Endothelial cell of umbilical vein (primary cell): ENCODE measurements at regions not wholly inside any gene's neighbourhood (a gene's known extent, or its start where the extent isn't known, plus 50 kb on each side); places are given as distances from the start of the nearest gene placed in this dataset.

Experiments used
- EZH2 ChIP-seq: IDR thresholded peaks from 2 replicates; pipeline ENCODE4 v1.6.1; 2012; ENCODE audit warnings: borderline replicate concordance, low read depth, mild to moderate bottlenecking, moderate library complexity, low read length, inconsistent platforms; ENCODE audit not compliant: severe bottlenecking
- GATA2 ChIP-seq: IDR thresholded peaks from 2 replicates; pipeline ENCODE4 v1.7.0; 2011; ENCODE audit warnings: low read depth, mild to moderate bottlenecking, moderate library complexity, mixed read lengths, low read length; ENCODE audit not compliant: insufficient read length, insufficient read depth
- JUN ChIP-seq: IDR thresholded peaks from 2 replicates; pipeline ENCODE4 v1.6.1; 2011; ENCODE audit warnings: borderline replicate concordance, low read depth; ENCODE audit not compliant: insufficient read length, insufficient read depth
- MYC ChIP-seq: IDR thresholded peaks from one replicate; pipeline ENCODE4 v1.6.1; 2011; ENCODE audit warnings: mild to moderate bottlenecking, low read depth, low read length
- POLR2A ChIP-seq: IDR thresholded peaks from 2 replicates; pipeline ENCODE4 v1.6.1; 2012; ENCODE audit warnings: low read depth, mild to moderate bottlenecking, control low read depth, low read length
- POLR2AphosphoS5 ChIP-seq: IDR thresholded peaks from 2 replicates; pipeline ENCODE4 v1.6.1; 2012; ENCODE audit warnings: low read depth, mild to moderate bottlenecking, control low read depth, low read length, moderate library complexity; ENCODE audit not compliant: insufficient read depth
- TF ChIP-seq, protein P1 (sequence below), 2 donors: IDR thresholded peaks; 1 replicate in 1 of 2; 2 replicates in 1 of 2; pipeline ENCODE4 v1.5.1; 2011; ENCODE audit warnings: low read length in 2 of 2, mild to moderate bottlenecking in 2 of 2, moderate library complexity in 2 of 2, control low read depth in 1 of 2, inconsistent platforms in 1 of 2, low read depth in 1 of 2; ENCODE audit not compliant: insufficient read depth in 1 of 2; ENCODE audit errors: extremely low read depth in 1 of 2
- TF ChIP-seq, protein P2 (sequence below): IDR thresholded peaks from 2 replicates; pipeline ENCODE4 v1.6.1; 2011; ENCODE audit not compliant: insufficient read depth, insufficient read length

DNA sequence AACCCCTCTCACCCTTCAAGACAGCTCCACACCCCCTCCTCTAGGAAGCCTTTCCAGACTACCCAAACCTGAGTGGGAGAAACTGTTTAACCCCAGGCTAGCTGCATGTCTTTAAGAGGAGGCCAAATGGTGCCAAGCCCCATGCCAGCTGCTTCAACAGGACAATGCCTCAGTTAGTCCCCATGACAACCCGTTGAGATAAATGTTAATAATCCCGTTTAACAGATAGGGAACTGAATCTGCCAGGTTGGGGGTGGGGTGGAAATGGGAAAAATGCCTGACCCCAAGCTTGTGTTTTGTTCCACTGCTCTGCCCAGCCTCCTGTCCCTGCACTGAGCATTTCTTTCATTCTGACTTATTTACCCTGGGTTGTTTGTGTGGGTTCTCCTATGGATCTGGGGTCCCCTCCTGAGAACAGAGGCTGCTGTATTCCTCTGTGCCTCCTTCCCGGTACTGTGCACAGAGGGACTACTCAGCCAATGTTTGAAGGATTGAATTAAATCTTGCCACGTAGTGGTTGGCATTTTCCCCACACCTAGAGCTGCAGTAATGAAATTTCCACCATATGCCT, 452.6 kb upstream of the ZMIZ1 start:
- TF ChIP-seq, protein P1, sequence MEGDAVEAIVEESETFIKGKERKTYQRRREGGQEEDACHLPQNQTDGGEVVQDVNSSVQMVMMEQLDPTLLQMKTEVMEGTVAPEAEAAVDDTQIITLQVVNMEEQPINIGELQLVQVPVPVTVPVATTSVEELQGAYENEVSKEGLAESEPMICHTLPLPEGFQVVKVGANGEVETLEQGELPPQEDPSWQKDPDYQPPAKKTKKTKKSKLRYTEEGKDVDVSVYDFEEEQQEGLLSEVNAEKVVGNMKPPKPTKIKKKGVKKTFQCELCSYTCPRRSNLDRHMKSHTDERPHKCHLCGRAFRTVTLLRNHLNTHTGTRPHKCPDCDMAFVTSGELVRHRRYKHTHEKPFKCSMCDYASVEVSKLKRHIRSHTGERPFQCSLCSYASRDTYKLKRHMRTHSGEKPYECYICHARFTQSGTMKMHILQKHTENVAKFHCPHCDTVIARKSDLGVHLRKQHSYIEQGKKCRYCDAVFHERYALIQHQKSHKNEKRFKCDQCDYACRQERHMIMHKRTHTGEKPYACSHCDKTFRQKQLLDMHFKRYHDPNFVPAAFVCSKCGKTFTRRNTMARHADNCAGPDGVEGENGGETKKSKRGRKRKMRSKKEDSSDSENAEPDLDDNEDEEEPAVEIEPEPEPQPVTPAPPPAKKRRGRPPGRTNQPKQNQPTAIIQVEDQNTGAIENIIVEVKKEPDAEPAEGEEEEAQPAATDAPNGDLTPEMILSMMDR (IDR thresholded peaks at IDR 0.05; ENCODE audit: extremely low read depth in 1 of 2, insufficient read depth in 1 of 2, low read depth in 1 of 2, low read length in 2 of 2) = no peak
- TF ChIP-seq EZH2 (no peak), POLR2A (no peak), MYC (no peak), POLR2AphosphoS5 (no peak), JUN (no peak), GATA2 (no peak)
- TF ChIP-seq, protein P2, sequence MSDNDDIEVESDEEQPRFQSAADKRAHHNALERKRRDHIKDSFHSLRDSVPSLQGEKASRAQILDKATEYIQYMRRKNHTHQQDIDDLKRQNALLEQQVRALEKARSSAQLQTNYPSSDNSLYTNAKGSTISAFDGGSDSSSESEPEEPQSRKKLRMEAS = no peak
